D721Med (cell line): ENCODE measurements at regions not wholly inside any gene's neighbourhood (a gene's known extent, or its start where the extent isn't known, plus 50 kb on each side); places are given as distances from the start of the nearest gene placed in this dataset.
"Not testable (repeated sequence)": the region's sequence is repeated elsewhere in the genome, so short reads cannot be mapped to it uniquely, and the experiment has no call there.

Experiments used
- DNase-seq: peaks from one replicate; pipeline ENCODE4 v3.0.0; 2011; ENCODE audit warnings: low spot score; ENCODE audit not compliant: insufficient read length
- FAIRE-seq: peaks from 2 replicates; lab custom pipeline; 2011; peaks lifted over from hg19 to GRCh38; lab: Jason Lieb, UNC
- TF ChIP-seq, protein P1 (sequence below): IDR thresholded peaks from 2 replicates; pipeline ENCODE4 v1.5.1; 2012; ENCODE audit warnings: mild to moderate bottlenecking, control low read depth; ENCODE audit not compliant: insufficient read depth; ENCODE audit errors: missing control alignments

DNA sequence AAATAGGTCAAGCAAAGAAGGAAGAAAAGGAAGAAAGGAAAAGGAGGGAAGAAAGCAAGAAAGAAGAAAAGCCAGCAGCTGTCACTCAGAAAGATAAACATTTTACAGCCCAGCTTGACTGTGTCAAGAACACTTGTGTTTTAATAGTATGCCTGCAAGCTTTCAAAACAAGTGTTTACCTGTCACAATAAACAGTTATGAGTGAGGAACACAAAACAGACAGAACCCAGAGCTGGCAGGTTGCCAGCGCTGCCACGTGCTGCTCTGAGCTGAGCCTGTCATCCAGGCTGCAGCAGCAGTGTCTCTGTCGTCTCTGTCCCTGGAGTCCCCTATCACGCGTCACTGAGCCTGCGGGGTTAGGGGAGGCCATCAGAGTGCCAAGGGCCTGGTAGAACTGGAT is 827.6 kb upstream of the AUTS2 start:
- no peak for DNase-seq

DNA sequence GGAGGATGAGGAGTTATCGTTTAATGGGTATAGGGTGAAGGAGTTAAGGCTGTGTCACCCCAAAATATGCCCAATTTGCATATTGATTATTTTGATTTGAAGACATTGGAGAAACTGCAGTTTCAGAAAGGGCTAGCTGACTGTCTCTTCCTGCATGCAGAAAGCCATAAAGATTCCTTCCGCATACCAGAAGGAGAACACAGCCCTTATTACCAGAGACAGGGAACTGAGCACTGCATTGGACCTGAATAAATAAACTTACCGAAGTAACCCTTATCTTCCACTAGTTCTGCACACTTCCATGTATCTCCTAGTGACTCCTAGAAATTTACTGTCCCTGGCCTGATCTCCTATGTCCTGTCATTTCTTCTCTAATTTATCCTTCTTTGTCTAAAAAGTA is 821.9 kb upstream of the AUTS2 start:
- DNase-seq (no peak), FAIRE-seq (peak; percentile 21)
- TF ChIP-seq, protein P1, sequence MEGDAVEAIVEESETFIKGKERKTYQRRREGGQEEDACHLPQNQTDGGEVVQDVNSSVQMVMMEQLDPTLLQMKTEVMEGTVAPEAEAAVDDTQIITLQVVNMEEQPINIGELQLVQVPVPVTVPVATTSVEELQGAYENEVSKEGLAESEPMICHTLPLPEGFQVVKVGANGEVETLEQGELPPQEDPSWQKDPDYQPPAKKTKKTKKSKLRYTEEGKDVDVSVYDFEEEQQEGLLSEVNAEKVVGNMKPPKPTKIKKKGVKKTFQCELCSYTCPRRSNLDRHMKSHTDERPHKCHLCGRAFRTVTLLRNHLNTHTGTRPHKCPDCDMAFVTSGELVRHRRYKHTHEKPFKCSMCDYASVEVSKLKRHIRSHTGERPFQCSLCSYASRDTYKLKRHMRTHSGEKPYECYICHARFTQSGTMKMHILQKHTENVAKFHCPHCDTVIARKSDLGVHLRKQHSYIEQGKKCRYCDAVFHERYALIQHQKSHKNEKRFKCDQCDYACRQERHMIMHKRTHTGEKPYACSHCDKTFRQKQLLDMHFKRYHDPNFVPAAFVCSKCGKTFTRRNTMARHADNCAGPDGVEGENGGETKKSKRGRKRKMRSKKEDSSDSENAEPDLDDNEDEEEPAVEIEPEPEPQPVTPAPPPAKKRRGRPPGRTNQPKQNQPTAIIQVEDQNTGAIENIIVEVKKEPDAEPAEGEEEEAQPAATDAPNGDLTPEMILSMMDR: no peak

More for the DNA sequence above, 827.6 kb upstream of the AUTS2 start:
- TF ChIP-seq, protein P1: no peak
- no peak for FAIRE-seq

DNA sequence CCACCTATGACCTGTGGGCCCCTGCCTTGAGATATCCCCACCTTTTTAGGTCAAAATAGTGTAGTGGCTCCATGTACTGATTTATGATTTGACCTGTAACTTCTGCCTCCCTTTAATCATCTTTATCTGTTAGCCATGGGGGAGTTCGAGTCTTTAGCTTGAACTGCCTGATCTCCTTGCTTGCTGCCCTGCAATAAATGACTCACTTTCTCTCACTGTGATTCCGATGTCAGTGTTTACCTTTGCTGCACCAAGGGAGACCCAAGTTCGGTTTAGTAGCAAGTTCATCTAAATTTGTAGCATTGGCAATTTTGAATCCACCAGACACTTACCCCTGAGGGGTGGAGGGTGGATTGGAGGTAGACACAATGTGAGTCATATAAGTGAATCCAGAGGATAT is 814.6 kb upstream of the AUTS2 start:
- TF ChIP-seq, protein P1: no peak
- DNase-seq (no peak), FAIRE-seq (no peak)

DNA sequence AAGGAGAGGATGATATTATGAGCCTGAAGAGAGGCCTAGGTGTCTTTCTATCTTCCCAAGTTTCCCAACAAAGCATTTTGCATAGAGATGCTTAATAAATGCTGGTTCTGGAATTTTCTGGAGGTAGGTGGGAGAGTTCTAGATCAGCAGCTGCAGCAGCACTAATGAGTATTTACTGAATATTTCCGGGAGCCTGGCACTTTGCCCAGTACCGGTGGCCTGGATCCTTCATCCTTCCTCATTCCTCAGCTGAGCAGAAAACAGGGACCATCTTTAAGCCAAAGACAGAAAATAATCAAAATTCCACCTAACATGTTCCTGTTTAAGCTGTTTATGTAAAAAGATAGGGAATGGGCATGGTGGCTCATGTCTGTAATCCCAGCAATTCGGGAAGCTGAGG is 813.2 kb upstream of the AUTS2 start:
- FAIRE-seq (no peak), DNase-seq (no peak)
- TF ChIP-seq, protein P1: no peak

DNA sequence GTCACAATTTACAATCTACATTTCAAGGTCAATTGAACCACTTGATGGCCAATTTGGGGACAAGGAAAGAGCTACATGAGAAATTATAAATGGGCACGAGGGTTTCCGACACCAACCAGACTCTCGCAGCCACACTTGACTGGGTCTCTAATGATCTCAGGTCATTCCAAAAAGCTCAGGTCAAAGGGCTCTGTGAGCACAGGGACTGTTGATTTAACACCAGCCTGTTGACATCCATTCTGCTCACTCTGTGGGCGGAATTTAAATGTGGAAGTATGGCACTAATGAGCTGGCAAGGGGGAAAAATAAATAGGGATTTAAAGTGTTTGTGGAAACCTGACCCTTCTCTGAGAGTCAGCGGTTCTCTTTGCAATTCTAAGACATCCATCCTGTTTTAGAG is 810.7 kb upstream of the AUTS2 start:
- TF ChIP-seq, protein P1: no peak
- no peak for FAIRE-seq
- DNase-seq: no peak

DNA sequence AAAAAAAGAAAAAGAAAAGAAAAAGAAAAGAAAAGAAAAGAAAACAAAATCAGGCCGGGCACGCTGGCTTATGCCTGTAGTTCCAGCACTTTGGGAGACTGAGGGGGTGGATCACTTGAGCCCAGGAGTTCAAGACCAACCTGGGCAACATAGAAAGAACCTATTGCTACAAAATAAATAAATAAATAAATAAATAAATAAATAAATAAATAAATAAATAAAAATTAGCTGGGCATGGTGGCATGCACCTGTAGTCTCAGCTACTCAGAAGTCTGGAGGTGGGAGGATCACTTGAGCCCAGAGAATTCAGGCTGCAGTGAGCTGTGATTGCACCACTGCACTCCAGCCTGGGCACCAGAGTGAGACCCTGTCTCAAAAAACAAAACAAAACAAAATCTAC is 809.7 kb upstream of the AUTS2 start:
- not testable (repeated sequence) for DNase-seq, FAIRE-seq

DNA sequence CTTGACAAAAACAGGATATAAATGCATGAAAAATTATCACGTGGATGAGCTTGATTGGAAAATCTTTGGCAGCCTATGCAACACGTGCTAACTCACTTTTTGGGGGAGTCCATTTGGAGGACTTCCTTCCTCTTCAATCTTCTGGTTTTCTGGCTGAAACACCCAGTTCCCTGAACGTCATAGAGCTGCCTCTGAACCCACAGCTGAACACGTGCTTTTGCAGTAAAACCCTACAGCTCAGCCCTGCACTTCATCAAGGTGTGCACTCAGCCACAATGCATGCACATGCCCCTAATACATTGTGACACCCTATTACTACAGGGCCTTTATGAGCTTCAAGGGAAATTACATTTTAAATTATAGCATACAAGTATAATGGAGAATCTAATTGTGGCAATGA is 808.7 kb upstream of the AUTS2 start:
- DNase-seq (no peak), FAIRE-seq (no peak)
- TF ChIP-seq, protein P1: no peak

DNA sequence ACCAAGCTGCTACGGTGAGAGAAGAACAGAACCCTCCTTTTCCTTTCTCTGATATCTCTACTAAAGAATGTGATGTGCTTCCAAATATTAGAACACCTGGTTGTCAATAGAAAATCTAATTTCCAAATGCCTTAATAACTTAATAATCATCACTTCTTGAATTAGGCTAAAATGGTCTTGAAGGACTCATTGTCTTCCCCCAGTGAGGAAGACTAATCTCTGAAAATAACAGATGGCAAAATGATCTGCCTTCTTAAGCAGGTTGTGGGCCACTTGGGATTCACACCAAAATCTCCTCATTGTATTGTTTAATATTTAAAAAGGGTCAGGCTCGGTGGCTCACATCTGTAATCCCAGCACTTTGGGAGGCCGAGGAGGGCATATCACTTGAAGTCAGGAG is 805.9 kb upstream of the AUTS2 start:
- FAIRE-seq (peak; percentile 35), DNase-seq (peak; percentile 53)
- TF ChIP-seq, protein P1: no peak
